Activated naive CD8-positive, alpha-beta T cell treated with anti-CD3 and anti-CD28 coated beads, Interleukin-2, amount 10 ng/mL, durations not matched to agents 7 days and 5 days (primary cell): ENCODE measurements at regions not wholly inside any gene's neighbourhood (a gene's known extent, or its start where the extent isn't known, plus 50 kb on each side); places are given as distances from the start of the nearest gene placed in this dataset.
A peak's percentile ranks its signal among the peaks of the same experiment; 100 is the strongest.

Source experiments
- ATAC-seq: fragments of 150-1000 bp; cut with Tn5 transposase; one replicate; pipeline ENCODE4 v1.10.0; 2021; ENCODE audit warnings: low read depth, moderate library complexity
- POLR2A ChIA-PET: fragments of 350-600 bp; sonication (Branson Sonifier 250); formaldehyde crosslinking; loops from one replicate; lab custom pipeline; 2021; ENCODE audit warnings: antibody characterized with exemption; lab: Charles Lee
- DNase-seq: peaks from one replicate; pipeline ENCODE4 v3.0.0; 2021
- H3K27ac Mint-ChIP-seq: one replicate; pipeline ENCODE4 v1.8.0; 2022; ENCODE audit warnings: mild to moderate bottlenecking, mixed read lengths
- H3K27me3 Mint-ChIP-seq: one replicate; pipeline ENCODE4 v1.8.0; 2022; ENCODE audit warnings: mild to moderate bottlenecking, moderate library complexity, mixed read lengths
- H3K36me3 Mint-ChIP-seq: one replicate; pipeline ENCODE4 v1.8.0; 2021; ENCODE audit warnings: mild to moderate bottlenecking, mixed read lengths
- H3K4me1 Mint-ChIP-seq: one replicate; pipeline ENCODE4 v1.8.0; 2021; ENCODE audit warnings: mixed read lengths
- H3K4me3 Mint-ChIP-seq: one replicate; pipeline ENCODE4 v1.8.0; 2022; ENCODE audit warnings: mild to moderate bottlenecking, moderate library complexity, mixed read lengths
- H3K9me3 Mint-ChIP-seq: one replicate; pipeline ENCODE4 v1.8.0; 2021; ENCODE audit warnings: mixed read lengths

GRCh38 chr11:105203569-105204240, 64.1 kb upstream of the CARD18 start:
- DNase-seq = no peak
- Mint-ChIP-seq H3K4me1 (peaks cover 16% of the 10 kb centered on the region), H3K36me3 (no peaks in the 10 kb centered on the region), H3K27me3 (no peaks in the 10 kb centered on the region), H3K27ac (no peak overlapping the region), H3K4me3 (no peak overlapping the region), H3K9me3 (no peaks in the 10 kb centered on the region)
- POLR2A ChIA-PET = no interaction called here
- no peak for ATAC-seq

- no peak for DNase-seq
- POLR2A ChIA-PET = no interaction called here
- H3K4me3 Mint-ChIP-seq = peak overlapping the region; percentile 9
- no peaks in the 10 kb centered on the region for H3K9me3 Mint-ChIP-seq
- peak overlapping the region; percentile 42 for H3K27ac Mint-ChIP-seq
- H3K27me3 Mint-ChIP-seq = no peaks in the 10 kb centered on the region
- peak; percentile 90 for ATAC-seq
- peaks cover 16% of the 10 kb centered on the region for H3K4me1 Mint-ChIP-seq
- H3K36me3 Mint-ChIP-seq = no peaks in the 10 kb centered on the region
Observed at GRCh38 chr11:105202844-105203548, 63.4 kb upstream of the CARD18 start.

GRCh38 chr11:105202422-105202821, 62.9 kb upstream of the CARD18 start:
- peak overlapping the region; percentile 9 for H3K4me3 Mint-ChIP-seq
- no peaks in the 10 kb centered on the region for H3K36me3 Mint-ChIP-seq
- no peaks in the 10 kb centered on the region for H3K27me3 Mint-ChIP-seq
- H3K4me1 Mint-ChIP-seq = peaks cover 16% of the 10 kb centered on the region
- DNase-seq = no peak
- no peaks in the 10 kb centered on the region for H3K9me3 Mint-ChIP-seq
- POLR2A ChIA-PET = no interaction called here
- peak; percentile 32 for ATAC-seq
- H3K27ac Mint-ChIP-seq = no peak overlapping the region

GRCh38 chr11:105201166-105201565, 61.6 kb upstream of the CARD18 start:
- no peaks in the 10 kb centered on the region for H3K36me3 Mint-ChIP-seq
- no peak overlapping the region for H3K4me3 Mint-ChIP-seq
- peaks cover 3% of the 10 kb centered on the region for H3K27me3 Mint-ChIP-seq

GRCh38 chr11:105197071-105197815, 57.7 kb upstream of the CARD18 start:
- peaks cover under 1% of the 10 kb centered on the region for H3K4me1 Mint-ChIP-seq
- no peak overlapping the region for H3K27ac Mint-ChIP-seq
- no peak for ATAC-seq
- POLR2A ChIA-PET = no interaction called here
- no peaks in the 10 kb centered on the region for H3K9me3 Mint-ChIP-seq
- peaks cover 3% of the 10 kb centered on the region for H3K27me3 Mint-ChIP-seq
- no peaks in the 10 kb centered on the region for H3K36me3 Mint-ChIP-seq
- DNase-seq = no peak
- no peak overlapping the region for H3K4me3 Mint-ChIP-seq

More at GRCh38 chr11:105201166-105201565, 61.6 kb upstream of the CARD18 start:
- POLR2A ChIA-PET = no interaction called here
- H3K9me3 Mint-ChIP-seq = no peaks in the 10 kb centered on the region
- DNase-seq (no peak), ATAC-seq (no peak)
- H3K27ac Mint-ChIP-seq = no peak overlapping the region
- peaks cover 16% of the 10 kb centered on the region for H3K4me1 Mint-ChIP-seq

- POLR2A ChIA-PET = no interaction called here
- H3K27me3 Mint-ChIP-seq = peaks cover 15% of the 10 kb centered on the region
- H3K4me3 Mint-ChIP-seq = no peak overlapping the region
- no peaks in the 10 kb centered on the region for H3K4me1 Mint-ChIP-seq
- DNase-seq (no peak), ATAC-seq (no peak)
- no peak overlapping the region for H3K27ac Mint-ChIP-seq
- H3K36me3 Mint-ChIP-seq = no peaks in the 10 kb centered on the region
- no peaks in the 10 kb centered on the region for H3K9me3 Mint-ChIP-seq
Observed at GRCh38 chr11:105193260-105193659, 53.7 kb upstream of the CARD18 start.

GRCh38 chr11:105192115-105192514, 52.5 kb upstream of the CARD18 start:
- H3K9me3 Mint-ChIP-seq = no peaks in the 10 kb centered on the region
- POLR2A ChIA-PET = no interaction called here
- no peak for ATAC-seq

GRCh38 chr11:105189581-105189980, 50.0 kb upstream of the CARD18 start:
- no peaks in the 10 kb centered on the region for H3K4me1 Mint-ChIP-seq
- H3K27ac Mint-ChIP-seq = no peak overlapping the region
- no peaks in the 10 kb centered on the region for H3K9me3 Mint-ChIP-seq
- DNase-seq (no peak), ATAC-seq (no peak)
- H3K4me3 Mint-ChIP-seq = no peak overlapping the region
- H3K27me3 Mint-ChIP-seq = peaks cover 12% of the 10 kb centered on the region
- POLR2A ChIA-PET = no interaction called here
- no peaks in the 10 kb centered on the region for H3K36me3 Mint-ChIP-seq

More at GRCh38 chr11:105192115-105192514, 52.5 kb upstream of the CARD18 start:
- Mint-ChIP-seq H3K4me1 (no peaks in the 10 kb centered on the region), H3K27me3 (peaks cover 15% of the 10 kb centered on the region), H3K27ac (no peak overlapping the region), H3K36me3 (no peaks in the 10 kb centered on the region), H3K4me3 (no peak overlapping the region)
- DNase-seq = no peak
